Activated T-helper 1 cell treated with anti-CD3 and anti-CD28 coated beads, Interleukin-12 subunit alpha, Interleukin-12 subunit beta, Interleukin-2, Interleukin-4 antibody, amounts not matched to agents 30 ng/mL and 10 ng/mL and 1 ng/mL, durations not matched to agents 14 hours and 24 hours and 36 hours (primary cell): ENCODE measurements at regions not wholly inside any gene's neighbourhood (a gene's known extent, or its start where the extent isn't known, plus 50 kb on each side); places are given as distances from the start of the nearest gene placed in this dataset.

Experiments
- DNase-seq: peaks from one replicate; pipeline ENCODE4 v3.0.0; 2021; ENCODE audit warnings: low spot score
- H3K27ac Mint-ChIP-seq: one replicate; pipeline ENCODE4 v1.8.0; 2021; ENCODE audit warnings: mild to moderate bottlenecking, mixed read lengths
- H3K27me3 Mint-ChIP-seq: one replicate; pipeline ENCODE4 v1.8.0; 2022; ENCODE audit warnings: mild to moderate bottlenecking, moderate library complexity, mixed read lengths; ENCODE audit not compliant: insufficient read depth
- H3K36me3 Mint-ChIP-seq: one replicate; pipeline ENCODE4 v1.8.0; 2021; ENCODE audit warnings: low read depth, mixed read lengths
- H3K4me1 Mint-ChIP-seq: one replicate; pipeline ENCODE4 v1.8.0; 2021; ENCODE audit warnings: low read depth, mixed read lengths
- H3K4me3 Mint-ChIP-seq: one replicate; pipeline ENCODE4 v1.8.0; 2021; ENCODE audit warnings: mild to moderate bottlenecking, moderate library complexity, mixed read lengths
- H3K9me3 Mint-ChIP-seq: one replicate; pipeline ENCODE4 v1.8.0; 2021; ENCODE audit warnings: mixed read lengths
- intact Hi-C: fragments of 100-400 bp; cut with micrococcal nuclease; formaldehyde crosslinking; loops from one replicate; pipeline ENCODE4 v1.15.1; 2024

GRCh38 chr11:115590254-115590653 is 86.0 kb upstream of the CADM1 start:
- Mint-ChIP-seq H3K27me3 (no peaks in the 10 kb centered on the region), H3K9me3 (peaks cover 14% of the 10 kb centered on the region), H3K4me1 (no peaks in the 10 kb centered on the region), H3K4me3 (no peak overlapping the region), H3K36me3 (no peaks in the 10 kb centered on the region), H3K27ac (no peak overlapping the region)
- DNase-seq: no peak
- intact Hi-C loops: no loop called here

- H3K36me3 Mint-ChIP-seq: no peaks in the 10 kb centered on the region
- no peak overlapping the region for H3K27ac Mint-ChIP-seq
- peaks cover 14% of the 10 kb centered on the region for H3K9me3 Mint-ChIP-seq
- no peak for DNase-seq
- intact Hi-C loops: no loop called here
- H3K4me3 Mint-ChIP-seq: no peak overlapping the region
- H3K4me1 Mint-ChIP-seq: no peaks in the 10 kb centered on the region
- no peaks in the 10 kb centered on the region for H3K27me3 Mint-ChIP-seq
Observed at GRCh38 chr11:115587718-115588342, 83.6 kb upstream of the CADM1 start.

GRCh38 chr11:115585361-115586024 is 81.3 kb upstream of the CADM1 start:
- Mint-ChIP-seq H3K36me3 (no peaks in the 10 kb centered on the region), H3K4me3 (no peak overlapping the region), H3K27me3 (no peaks in the 10 kb centered on the region), H3K9me3 (peaks cover 8% of the 10 kb centered on the region), H3K27ac (no peak overlapping the region), H3K4me1 (no peaks in the 10 kb centered on the region)
- no peak for DNase-seq
- intact Hi-C loops: no loop called here

GRCh38 chr11:115581871-115582639 is 77.8 kb upstream of the CADM1 start:
- DNase-seq: no peak
- Mint-ChIP-seq H3K4me1 (no peaks in the 10 kb centered on the region), H3K4me3 (no peak overlapping the region), H3K27me3 (no peaks in the 10 kb centered on the region), H3K36me3 (no peaks in the 10 kb centered on the region), H3K27ac (no peak overlapping the region), H3K9me3 (no peaks in the 10 kb centered on the region)
- intact Hi-C loops: no loop called here

GRCh38 chr11:115580927-115581680 is 76.9 kb upstream of the CADM1 start:
- Mint-ChIP-seq H3K9me3 (no peaks in the 10 kb centered on the region), H3K4me3 (no peak overlapping the region), H3K4me1 (no peaks in the 10 kb centered on the region), H3K36me3 (no peaks in the 10 kb centered on the region), H3K27ac (no peak overlapping the region), H3K27me3 (no peaks in the 10 kb centered on the region)
- intact Hi-C loops: no loop called here
- no peak for DNase-seq

- intact Hi-C loops: no loop called here
- no peak for DNase-seq
- Mint-ChIP-seq H3K9me3 (no peaks in the 10 kb centered on the region), H3K4me1 (no peaks in the 10 kb centered on the region), H3K4me3 (no peak overlapping the region), H3K36me3 (no peaks in the 10 kb centered on the region), H3K27ac (no peak overlapping the region), H3K27me3 (no peaks in the 10 kb centered on the region)
Observed at GRCh38 chr11:115580416-115580815, 76.2 kb upstream of the CADM1 start.

GRCh38 chr11:115579181-115579825 is 75.1 kb upstream of the CADM1 start:
- DNase-seq: no peak
- H3K9me3 Mint-ChIP-seq: no peaks in the 10 kb centered on the region
- intact Hi-C loops: no loop called here
- no peak overlapping the region for H3K27ac Mint-ChIP-seq
- H3K4me3 Mint-ChIP-seq: no peak overlapping the region
- H3K27me3 Mint-ChIP-seq: no peaks in the 10 kb centered on the region
- H3K36me3 Mint-ChIP-seq: no peaks in the 10 kb centered on the region
- H3K4me1 Mint-ChIP-seq: no peaks in the 10 kb centered on the region

- DNase-seq: no peak
- Mint-ChIP-seq H3K36me3 (no peaks in the 10 kb centered on the region), H3K9me3 (no peaks in the 10 kb centered on the region), H3K4me1 (no peaks in the 10 kb centered on the region), H3K27ac (no peak overlapping the region), H3K27me3 (no peaks in the 10 kb centered on the region), H3K4me3 (no peak overlapping the region)
- intact Hi-C loops: no loop called here
Observed at GRCh38 chr11:115578275-115578674, 74.1 kb upstream of the CADM1 start.

GRCh38 chr11:115577701-115578100 is 73.5 kb upstream of the CADM1 start:
- intact Hi-C loops: no loop called here
- no peak for DNase-seq
- Mint-ChIP-seq H3K36me3 (no peaks in the 10 kb centered on the region), H3K9me3 (no peaks in the 10 kb centered on the region), H3K27ac (no peak overlapping the region), H3K4me3 (no peak overlapping the region), H3K27me3 (no peaks in the 10 kb centered on the region), H3K4me1 (no peaks in the 10 kb centered on the region)

GRCh38 chr11:115576606-115577380 is 72.6 kb upstream of the CADM1 start:
- no peaks in the 10 kb centered on the region for H3K9me3 Mint-ChIP-seq
- no peaks in the 10 kb centered on the region for H3K36me3 Mint-ChIP-seq
- no peaks in the 10 kb centered on the region for H3K4me1 Mint-ChIP-seq
- no peak for DNase-seq
- no peaks in the 10 kb centered on the region for H3K27me3 Mint-ChIP-seq
- no peak overlapping the region for H3K27ac Mint-ChIP-seq
- intact Hi-C loops: no loop called here
- no peak overlapping the region for H3K4me3 Mint-ChIP-seq

GRCh38 chr11:115572551-115572950 is 68.3 kb upstream of the CADM1 start:
- intact Hi-C loops: no loop called here
- Mint-ChIP-seq H3K9me3 (no peaks in the 10 kb centered on the region), H3K36me3 (no peaks in the 10 kb centered on the region), H3K27me3 (peaks cover 2% of the 10 kb centered on the region), H3K4me3 (no peak overlapping the region), H3K4me1 (no peaks in the 10 kb centered on the region), H3K27ac (no peak overlapping the region)
- no peak for DNase-seq

- H3K9me3 Mint-ChIP-seq: no peaks in the 10 kb centered on the region
- intact Hi-C loops: no loop called here
- H3K36me3 Mint-ChIP-seq: no peaks in the 10 kb centered on the region
- H3K27me3 Mint-ChIP-seq: peaks cover 2% of the 10 kb centered on the region
- H3K27ac Mint-ChIP-seq: no peak overlapping the region
- no peaks in the 10 kb centered on the region for H3K4me1 Mint-ChIP-seq
- no peak for DNase-seq
- no peak overlapping the region for H3K4me3 Mint-ChIP-seq
Observed at GRCh38 chr11:115566180-115566764, 62.1 kb upstream of the CADM1 start.
